ENCODE measurements at regions not wholly inside any gene's neighbourhood (a gene's known extent, or its start where the extent isn't known, plus 50 kb on each side); places are given as distances from the start of the nearest gene placed in this dataset.

GRCh38 chr1:191134796-191135195, 657.1 kb upstream of the BRINP3 start:
- in situ Hi-C loops (cut with HindIII; ENCODE audit: low pct_ligation_motif_present, low sequenced_read_pairs), result no loop called here
- no peak for TF ChIP-seq CTCF (IDR thresholded peaks at IDR 0.05; ENCODE audit: low read depth, low read length, missing control alignments)
- H3K4me3 ChIP-seq (ENCODE audit: low read depth, low read length), result no peak overlapping the region
- H3K36me3 ChIP-seq (replicated peaks), result no peaks in the 10 kb centered on the region
- no peak overlapping the region for H3K27ac ChIP-seq
- H3K27me3 ChIP-seq (replicated peaks), result no peaks in the 10 kb centered on the region
- no peak for DNase-seq

- Histone ChIP-seq H3K4me3 (ENCODE audit: low read depth, low read length) (no peak overlapping the region), H3K36me3 (replicated peaks) (no peaks in the 10 kb centered on the region), H3K27ac (no peak overlapping the region), H3K27me3 (replicated peaks) (no peaks in the 10 kb centered on the region)
- in situ Hi-C loops (cut with HindIII; ENCODE audit: low pct_ligation_motif_present, low sequenced_read_pairs), result no loop called here
- no peak for DNase-seq
- TF ChIP-seq CTCF (IDR thresholded peaks at IDR 0.05; ENCODE audit: low read depth, low read length, missing control alignments), result no peak
Measured at GRCh38 chr1:191140038-191140437, 662.4 kb upstream of the BRINP3 start.

- no peak for TF ChIP-seq CTCF (IDR thresholded peaks at IDR 0.05; ENCODE audit: low read depth, low read length, missing control alignments)
Measured at GRCh38 chr1:191142748-191143147, 665.1 kb upstream of the BRINP3 start.

GRCh38 chr1:191145834-191146233, 668.2 kb upstream of the BRINP3 start:
- no peaks in the 10 kb centered on the region for H3K27me3 ChIP-seq (replicated peaks)
- H3K27ac ChIP-seq, result no peak overlapping the region
- TF ChIP-seq CTCF (IDR thresholded peaks at IDR 0.05; ENCODE audit: low read depth, low read length, missing control alignments), result no peak
- in situ Hi-C loops (cut with HindIII; ENCODE audit: low pct_ligation_motif_present, low sequenced_read_pairs), result no loop called here
- no peak for DNase-seq
- no peak overlapping the region for H3K4me3 ChIP-seq (ENCODE audit: low read depth, low read length)
- no peaks in the 10 kb centered on the region for H3K36me3 ChIP-seq (replicated peaks)

More at GRCh38 chr1:191142748-191143147, 665.1 kb upstream of the BRINP3 start:
- Histone ChIP-seq H3K4me3 (ENCODE audit: low read depth, low read length) (no peak overlapping the region), H3K27ac (no peak overlapping the region), H3K36me3 (replicated peaks) (no peaks in the 10 kb centered on the region), H3K27me3 (replicated peaks) (no peaks in the 10 kb centered on the region)
- in situ Hi-C loops (cut with HindIII; ENCODE audit: low pct_ligation_motif_present, low sequenced_read_pairs), result no loop called here
- DNase-seq, result no peak

GRCh38 chr1:191151321-191151807, 673.7 kb upstream of the BRINP3 start:
- TF ChIP-seq CTCF (IDR thresholded peaks at IDR 0.05; ENCODE audit: low read depth, low read length, missing control alignments), result no peak
- H3K36me3 ChIP-seq (replicated peaks), result no peaks in the 10 kb centered on the region
- no peaks in the 10 kb centered on the region for H3K27me3 ChIP-seq (replicated peaks)
- in situ Hi-C loops (cut with HindIII; ENCODE audit: low pct_ligation_motif_present, low sequenced_read_pairs), result no loop called here
- no peak overlapping the region for H3K4me3 ChIP-seq (ENCODE audit: low read depth, low read length)
- DNase-seq, result no peak
- no peak overlapping the region for H3K27ac ChIP-seq

- TF ChIP-seq CTCF (IDR thresholded peaks at IDR 0.05; ENCODE audit: low read depth, low read length, missing control alignments), result no peak
- DNase-seq, result no peak
- in situ Hi-C loops (cut with HindIII; ENCODE audit: low pct_ligation_motif_present, low sequenced_read_pairs), result no loop called here
Measured at GRCh38 chr1:191152776-191153175, 675.1 kb upstream of the BRINP3 start.

More at GRCh38 chr1:191152776-191153175, 675.1 kb upstream of the BRINP3 start:
- Histone ChIP-seq H3K36me3 (replicated peaks) (no peaks in the 10 kb centered on the region), H3K4me3 (ENCODE audit: low read depth, low read length) (no peak overlapping the region), H3K27me3 (replicated peaks) (no peaks in the 10 kb centered on the region), H3K27ac (no peak overlapping the region)
